HEK293 (cell line): ENCODE measurements at regions not wholly inside any gene's neighbourhood (a gene's known extent, or its start where the extent isn't known, plus 50 kb on each side); places are given as distances from the start of the nearest gene placed in this dataset.
A peak's percentile ranks its signal among the peaks of the same experiment; 100 is the strongest.
"Not testable (repeated sequence)": the region's sequence is repeated elsewhere in the genome, so short reads cannot be mapped to it uniquely, and the experiment has no call there.

ENCODE experiments used
- CTCF ChIA-PET: fragments of 350-600 bp; formaldehyde crosslinking; extraction: SDS; loops from one replicate; lab custom pipeline; 2021; ENCODE audit warnings: antibody characterized with exemption; lab: Yijun Ruan, JAX
- POLR2A ChIA-PET: fragments of 300-600 bp; formaldehyde crosslinking; extraction: SDS; loops from one replicate; lab custom pipeline; 2020; ENCODE audit warnings: antibody characterized with exemption, inconsistent platforms; lab: Yijun Ruan, JAX
- H3K27ac ChIP-seq: fragments of 200-500 bp; sonication (Bioruptor generic); 2 replicates; pipeline ENCODE4 v1.5.1; 2014; ENCODE audit warnings: low read depth, low read length, control low read depth, inconsistent platforms; ENCODE audit errors: extremely low read depth
- H3K36me3 ChIP-seq, 2 experiments: fragments of 200-500 bp in 1 of 2; sonication (Bioruptor generic) in 1 of 2; 1 replicate in 1 of 2; 2 replicates in 1 of 2; pipeline ENCODE4 v1.5.1; 2014 to 2017; ENCODE audit warnings: inconsistent platforms in 2 of 2, low read length in 2 of 2; ENCODE audit not compliant: control insufficient read depth in 2 of 2, insufficient read depth in 1 of 2
- H3K4me1 ChIP-seq: fragments of 200-500 bp; sonication (Bioruptor generic); 2 replicates; pipeline ENCODE4 v1.5.1; 2014; ENCODE audit warnings: mild to moderate bottlenecking, low read length, inconsistent platforms; ENCODE audit not compliant: control insufficient read depth, insufficient read depth
- H3K4me3 ChIP-seq: 2 replicates; pipeline ENCODE4 v1.5.1; 2011; ENCODE audit warnings: low read depth, mild to moderate bottlenecking, control low read depth, low read length, moderate library complexity
- H3K9me3 ChIP-seq: fragments of 200-500 bp; sonication (Bioruptor generic); 2 replicates; pipeline ENCODE4 v1.5.1; 2014; ENCODE audit warnings: low read depth, low read length, inconsistent platforms; ENCODE audit not compliant: control insufficient read depth, insufficient read depth
- BCL6B ChIP-seq: fragments of 450-650 bp; formaldehyde crosslinking; IDR thresholded peaks from 2 replicates; pipeline ENCODE4 v1.5.1; 2017; ENCODE audit warnings: missing biosample characterization, missing genetic modification characterization
- FEZF1 ChIP-seq: fragments of 450-650 bp; formaldehyde crosslinking; IDR thresholded peaks from 2 replicates; pipeline ENCODE4 v1.5.1; 2016; ENCODE audit warnings: missing biosample characterization, missing genetic modification characterization
- KLF8 ChIP-seq: fragments of 450-650 bp; formaldehyde crosslinking; IDR thresholded peaks from 2 replicates; pipeline ENCODE4 v1.5.1; 2016; ENCODE audit warnings: missing biosample characterization, missing genetic modification characterization
- RBAK ChIP-seq: fragments of 450-650 bp; formaldehyde crosslinking; IDR thresholded peaks from 2 replicates; pipeline ENCODE4 v1.5.1; 2016; ENCODE audit warnings: missing biosample characterization, missing genetic modification characterization
- SP2 ChIP-seq: fragments of 450-650 bp; formaldehyde crosslinking; IDR thresholded peaks from 2 replicates; pipeline ENCODE4 v1.5.1; 2016; ENCODE audit warnings: missing biosample characterization, missing genetic modification characterization
- TSHZ1 ChIP-seq: fragments of 450-650 bp; formaldehyde crosslinking; IDR thresholded peaks from 2 replicates; pipeline ENCODE4 v1.5.1; 2016; ENCODE audit warnings: missing biosample characterization, missing genetic modification characterization, borderline replicate concordance
- ZBTB11 ChIP-seq: fragments of 450-650 bp; formaldehyde crosslinking; conservative IDR thresholded peaks from 2 replicates; pipeline ENCODE4 v1.5.1; 2016; ENCODE audit warnings: low read depth, missing biosample characterization, missing genetic modification characterization
- ZBTB6 ChIP-seq: fragments of 450-650 bp; formaldehyde crosslinking; IDR thresholded peaks from 2 replicates; pipeline ENCODE4 v1.5.1; 2017; ENCODE audit warnings: missing biosample characterization, missing genetic modification characterization
- ZIC2 ChIP-seq: fragments of 450-650 bp; formaldehyde crosslinking; IDR thresholded peaks from 2 replicates; pipeline ENCODE4 v1.5.1; 2016; ENCODE audit warnings: missing biosample characterization, missing genetic modification characterization
- ZNF146 ChIP-seq: fragments of 450-650 bp; formaldehyde crosslinking; IDR thresholded peaks from 2 replicates; pipeline ENCODE4 v1.5.1; 2016; ENCODE audit warnings: missing biosample characterization, missing genetic modification characterization
- ZNF221 ChIP-seq: fragments of 450-650 bp; formaldehyde crosslinking; IDR thresholded peaks from 2 replicates; pipeline ENCODE4 v1.5.1; 2017; ENCODE audit warnings: missing biosample characterization, missing genetic modification characterization, borderline replicate concordance
- ZNF248 ChIP-seq: fragments of 450-650 bp; formaldehyde crosslinking; IDR thresholded peaks from 2 replicates; pipeline ENCODE4 v1.5.1; 2017; ENCODE audit warnings: missing biosample characterization, missing genetic modification characterization
- ZNF266 ChIP-seq: fragments of 450-650 bp; formaldehyde crosslinking; IDR thresholded peaks from 2 replicates; pipeline ENCODE4 v1.5.1; 2016; ENCODE audit warnings: missing biosample characterization, missing genetic modification characterization, low read depth
- ZNF416 ChIP-seq: fragments of 450-650 bp; formaldehyde crosslinking; IDR thresholded peaks from 2 replicates; pipeline ENCODE4 v1.5.1; 2016; ENCODE audit warnings: missing biosample characterization, missing genetic modification characterization
- ZNF596 ChIP-seq: fragments of 450-650 bp; IDR thresholded peaks from 2 replicates; pipeline ENCODE4 v1.5.0; 2018; ENCODE audit warnings: missing biosample characterization, mild to moderate bottlenecking, missing genetic modification characterization, moderate library complexity
- ZNF621 ChIP-seq: fragments of 450-650 bp; formaldehyde crosslinking; IDR thresholded peaks from 2 replicates; pipeline ENCODE4 v1.5.1; 2017; ENCODE audit warnings: missing biosample characterization, missing genetic modification characterization
- ZNF747 ChIP-seq: fragments of 450-650 bp; formaldehyde crosslinking; IDR thresholded peaks from 2 replicates; pipeline ENCODE4 v1.5.1; 2016; ENCODE audit warnings: missing biosample characterization, missing genetic modification characterization
- ZNF785 ChIP-seq: fragments of 450-650 bp; formaldehyde crosslinking; IDR thresholded peaks from 2 replicates; pipeline ENCODE4 v1.5.1; 2016; ENCODE audit warnings: missing biosample characterization, missing genetic modification characterization
- ZSCAN18 ChIP-seq: fragments of 450-650 bp; formaldehyde crosslinking; IDR thresholded peaks from 2 replicates; pipeline ENCODE4 v1.5.1; 2016; ENCODE audit warnings: missing biosample characterization, missing genetic modification characterization

- Histone ChIP-seq H3K4me1 (no peaks in the 10 kb centered on the region), H3K4me3 (no peak overlapping the region), H3K36me3 (no peaks in the 10 kb centered on the region), H3K9me3 (no peaks in the 10 kb centered on the region), H3K27ac (no peak overlapping the region)
- POLR2A ChIA-PET = no interaction called here
- CTCF ChIA-PET = interaction anchor here (0.7 to 1.0 kb wide), 2 partner anchors 25 to 349 kb away, joined by 3 to 4 read pairs; no protein-coding TSS in a partner anchor
- no peak for TF ChIP-seq ZNF248 (tag by site-specific recombination)
- no peak for TF ChIP-seq ZSCAN18 (tag by site-specific recombination)
- no peak for TF ChIP-seq ZNF621 (tag by site-specific recombination)
- TF ChIP-seq BCL6B (tag by site-specific recombination) = no peak
- no peak for TF ChIP-seq ZNF785 (tag by site-specific recombination)
- TF ChIP-seq TSHZ1 = no peak
Observed at GRCh38 chr4:79676705-79677104, 268.7 kb upstream of the GK2 start.

GRCh38 chr4:79674906-79675305 lies 266.9 kb upstream of the GK2 start:
- H3K4me3 ChIP-seq, CTCF ChIA-PET, POLR2A ChIA-PET, H3K9me3 ChIP-seq, H3K27ac ChIP-seq, H3K4me1 ChIP-seq, H3K36me3 ChIP-seq: not testable (repeated sequence)
- TF ChIP-seq ZNF146 (tag by site-specific recombination) = peak; percentile 52; the same call in 1 of the 2 replicates

GRCh38 chr4:79673898-79674297 lies 265.9 kb upstream of the GK2 start:
- no peak overlapping the region for H3K4me3 ChIP-seq
- no peaks in the 10 kb centered on the region for H3K9me3 ChIP-seq
- CTCF ChIA-PET = no interaction called here
- TF ChIP-seq RBAK (tag by site-specific recombination) = no peak
- no peak for TF ChIP-seq ZNF747 (tag by site-specific recombination)
- no peak for TF ChIP-seq ZBTB6
- TF ChIP-seq FEZF1 (tag by site-specific recombination) = no peak
- TF ChIP-seq KLF8 = no peak
- no peak for TF ChIP-seq SP2 (tag by site-specific recombination)
- no peak for TF ChIP-seq ZNF416
- TF ChIP-seq ZNF596 (tag by site-specific recombination) = no peak
- no peak for TF ChIP-seq ZNF266
- TF ChIP-seq ZBTB11 = no peak
- no peak for TF ChIP-seq ZIC2 (tag by site-specific recombination)
- TF ChIP-seq ZNF221 = no peak
- H3K27ac ChIP-seq = no peak overlapping the region
- POLR2A ChIA-PET = no interaction called here
- no peaks in the 10 kb centered on the region for H3K36me3 ChIP-seq
- no peaks in the 10 kb centered on the region for H3K4me1 ChIP-seq
